ENCODE measurements at regions not wholly inside any gene's neighbourhood (a gene's known extent, or its start where the extent isn't known, plus 50 kb on each side); places are given as distances from the start of the nearest gene placed in this dataset.

DNA sequence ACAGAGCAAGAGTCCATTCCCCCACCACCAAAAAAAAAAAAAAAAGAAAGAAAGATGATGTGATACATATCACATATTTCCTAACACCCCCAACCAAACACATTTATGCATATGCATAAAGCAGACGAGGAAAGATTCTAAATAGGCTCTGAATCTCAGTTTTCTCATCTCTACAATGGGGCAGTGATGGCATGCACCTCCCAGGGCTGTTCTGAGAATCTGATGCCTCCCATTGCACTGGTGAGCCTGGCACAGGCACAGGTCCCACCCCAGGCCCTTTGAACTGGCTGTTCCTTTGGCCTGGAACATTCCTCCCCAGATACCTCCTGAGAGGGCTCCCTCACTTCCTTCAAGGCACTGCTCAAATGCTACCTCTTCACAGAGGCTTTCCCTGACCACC, 116.5 kb downstream of the C9orf50 start:
- DNase-seq, result no peak

DNA sequence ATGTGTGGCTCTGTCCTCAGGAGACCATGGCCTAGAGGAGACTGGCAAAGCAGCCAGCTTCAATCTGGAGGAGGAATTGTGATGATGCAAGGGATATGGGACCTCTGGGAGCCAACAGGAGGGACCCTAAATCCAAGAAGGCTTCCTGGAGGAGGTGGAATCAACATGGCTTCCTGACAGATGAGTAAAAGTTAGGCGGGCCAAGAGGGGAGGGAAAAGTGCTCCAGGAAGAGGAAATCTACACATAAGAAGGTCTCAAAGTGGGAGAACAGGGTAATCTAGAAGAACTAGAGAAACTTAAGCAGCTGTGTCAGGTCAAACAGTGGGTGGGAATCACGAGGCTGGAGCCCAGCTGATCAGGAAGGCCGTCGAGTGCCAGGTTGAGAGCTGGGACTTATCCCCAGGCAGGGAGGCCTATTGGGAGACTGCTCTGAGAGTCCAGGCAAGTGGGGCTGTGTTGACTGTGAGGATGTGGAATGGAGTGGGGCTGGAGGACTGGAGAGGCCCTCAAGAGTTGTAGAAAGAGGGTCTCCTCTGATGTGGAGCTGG, 119.1 kb downstream of the C9orf50 start:
- DNase-seq, result no peak

GRCh38 chr9:129500863-129501770, 119.8 kb downstream of the C9orf50 start:
- DNase-seq, result no peak

DNA sequence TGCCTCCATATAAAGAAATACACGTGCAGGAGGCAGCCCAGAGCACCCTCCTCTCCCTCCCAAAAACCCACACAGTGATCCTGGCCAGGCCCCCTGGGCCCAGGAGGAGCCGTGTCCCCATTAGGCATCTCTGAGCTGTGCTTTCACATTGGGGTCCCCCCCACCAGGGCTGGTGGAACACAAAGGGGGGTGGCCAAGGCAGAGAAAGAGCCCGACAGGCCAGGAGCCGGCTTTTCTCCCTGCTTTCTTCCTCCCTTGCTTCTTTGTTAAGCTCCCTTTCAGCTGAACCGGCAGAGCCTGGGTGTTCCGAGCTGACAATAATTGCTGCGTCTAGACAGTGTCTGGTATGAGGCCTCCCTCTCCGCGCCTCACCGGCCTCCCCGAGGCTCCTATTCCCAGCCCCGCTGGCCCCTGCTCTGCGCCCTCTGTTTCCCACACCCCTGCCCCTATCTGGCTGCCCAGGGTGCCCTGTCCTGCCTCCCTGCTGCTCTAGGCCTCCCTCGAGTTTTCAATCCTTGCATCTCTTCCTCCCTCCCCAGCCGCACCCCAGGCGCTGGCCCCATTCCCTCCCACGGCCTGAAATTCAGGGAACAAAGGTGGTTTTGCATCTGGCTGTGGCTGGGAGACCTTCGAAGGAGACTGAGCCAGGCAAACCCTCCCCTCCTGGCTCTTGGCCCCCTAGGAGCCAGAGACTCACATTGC, 120.6 kb downstream of the C9orf50 start:
- no peak for DNase-seq

DNA sequence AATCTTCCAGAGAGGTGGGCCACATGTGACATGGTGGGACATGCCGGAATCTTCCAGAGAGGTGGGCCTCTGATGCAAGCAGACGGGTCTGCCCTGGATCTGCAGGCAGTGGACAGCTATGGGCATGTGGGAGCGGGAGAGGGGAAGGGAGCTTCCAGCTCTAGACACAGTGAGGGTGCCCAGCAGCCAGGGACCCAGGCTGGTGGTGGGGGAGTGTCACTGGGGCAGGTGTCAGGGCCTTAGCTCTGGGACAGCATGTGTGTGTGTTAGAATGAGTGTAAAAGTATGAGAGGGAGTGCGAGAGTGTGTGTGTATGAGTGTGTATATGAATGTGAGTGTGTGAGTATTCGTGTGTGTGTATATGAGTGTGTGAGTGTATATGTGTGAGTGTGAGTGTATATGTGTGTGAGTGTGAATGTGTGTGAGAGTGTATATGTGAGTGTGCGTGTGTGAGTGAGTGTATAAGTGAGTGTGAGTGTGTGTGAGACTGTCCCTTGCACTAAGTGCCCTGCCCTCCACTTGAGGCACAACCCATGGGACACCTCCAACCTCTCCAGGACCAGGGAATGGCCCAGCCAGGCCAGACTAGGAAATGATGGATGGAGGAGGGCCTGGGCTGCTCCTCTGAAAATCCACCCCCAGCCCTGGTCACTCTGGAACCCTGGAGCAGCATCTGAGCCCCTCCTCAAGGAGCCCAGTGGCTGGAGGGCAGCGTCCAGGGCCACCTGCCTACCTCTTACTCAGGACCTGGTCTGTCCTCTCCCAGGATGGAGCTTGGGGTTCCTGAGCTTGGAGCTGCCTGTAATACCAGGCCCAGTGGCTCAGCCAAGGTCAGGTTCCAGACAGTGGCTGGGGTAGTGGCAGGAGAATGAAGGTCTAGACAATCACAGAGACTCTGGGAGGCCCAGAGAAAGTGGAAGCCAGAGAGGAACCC, 122.2 kb downstream of the C9orf50 start:
- DNase-seq, result no peak

- DNase-seq, result no peak
These were observed 123.0 kb downstream of the C9orf50 start for GRCh38 chr9:129497813-129498450.

GRCh38 chr9:129497005-129497812, 123.7 kb downstream of the C9orf50 start:
- no peak for DNase-seq

- peak; percentile 74 to 79 for DNase-seq
These were observed 124.4 kb downstream of the C9orf50 start for GRCh38 chr9:129496473-129497004.

- DNase-seq, result peak; percentile 87 to 90
These were observed 125.1 kb downstream of the C9orf50 start for GRCh38 chr9:129495620-129496472.

GRCh38 chr9:129494113-129494789, 126.7 kb downstream of the C9orf50 start:
- DNase-seq, result no peak

DNA sequence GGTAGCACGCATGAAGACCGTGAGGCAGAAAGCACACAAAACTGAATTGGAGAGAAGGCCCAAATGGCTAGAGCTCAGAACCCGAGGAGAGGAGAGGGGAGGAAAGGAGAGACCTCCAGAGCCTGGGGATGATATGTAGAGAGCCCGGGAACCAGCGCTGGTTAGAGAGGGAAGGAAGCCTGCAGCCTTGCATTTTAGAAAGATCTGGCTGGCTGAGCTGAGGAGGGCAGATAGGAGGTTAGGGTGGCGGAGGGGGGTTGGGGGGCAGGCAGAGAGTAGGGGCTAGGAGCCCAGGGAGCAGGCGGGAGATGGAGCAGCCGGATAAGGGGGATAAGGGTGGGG, 127.2 kb downstream of the C9orf50 start:
- no peak for DNase-seq

DNA sequence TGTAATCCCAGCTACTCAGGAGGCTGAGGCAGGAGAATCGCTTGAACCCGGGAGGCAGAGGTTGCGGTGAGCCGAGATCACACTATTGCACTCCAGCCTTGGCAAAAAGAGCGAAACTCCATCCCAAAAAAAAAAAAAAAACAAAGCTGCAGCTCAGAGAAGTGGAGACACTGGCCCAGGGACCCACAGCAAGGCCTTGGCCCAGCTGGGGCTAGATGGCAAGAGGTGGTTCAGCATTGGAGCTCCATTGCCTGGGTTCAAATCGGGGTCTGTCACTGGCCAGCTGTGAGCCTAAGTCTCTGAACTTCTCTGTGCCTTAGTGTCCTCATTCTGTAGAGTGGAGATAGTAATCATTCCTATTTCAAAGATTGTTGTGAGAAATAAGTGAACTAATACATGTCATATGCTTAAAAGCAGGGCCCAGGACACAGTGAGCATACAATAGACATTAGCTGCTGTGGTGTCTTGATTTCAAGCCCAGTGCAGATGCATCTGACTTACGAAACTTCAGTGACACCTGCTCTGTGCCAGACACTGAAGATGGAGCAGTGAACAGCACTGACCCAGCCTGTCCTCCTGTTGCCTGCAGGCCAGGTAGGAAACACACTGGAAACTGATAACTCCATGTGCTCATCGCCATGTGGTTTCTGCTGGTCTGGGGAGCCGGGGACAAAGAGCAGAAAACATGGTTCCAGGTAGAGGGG, 127.7 kb downstream of the C9orf50 start:
- no peak for DNase-seq

GRCh38 chr9:129491487-129491855, 129.4 kb downstream of the C9orf50 start:
- DNase-seq, result peak in 1 of 2 donors; percentile 25

DNA sequence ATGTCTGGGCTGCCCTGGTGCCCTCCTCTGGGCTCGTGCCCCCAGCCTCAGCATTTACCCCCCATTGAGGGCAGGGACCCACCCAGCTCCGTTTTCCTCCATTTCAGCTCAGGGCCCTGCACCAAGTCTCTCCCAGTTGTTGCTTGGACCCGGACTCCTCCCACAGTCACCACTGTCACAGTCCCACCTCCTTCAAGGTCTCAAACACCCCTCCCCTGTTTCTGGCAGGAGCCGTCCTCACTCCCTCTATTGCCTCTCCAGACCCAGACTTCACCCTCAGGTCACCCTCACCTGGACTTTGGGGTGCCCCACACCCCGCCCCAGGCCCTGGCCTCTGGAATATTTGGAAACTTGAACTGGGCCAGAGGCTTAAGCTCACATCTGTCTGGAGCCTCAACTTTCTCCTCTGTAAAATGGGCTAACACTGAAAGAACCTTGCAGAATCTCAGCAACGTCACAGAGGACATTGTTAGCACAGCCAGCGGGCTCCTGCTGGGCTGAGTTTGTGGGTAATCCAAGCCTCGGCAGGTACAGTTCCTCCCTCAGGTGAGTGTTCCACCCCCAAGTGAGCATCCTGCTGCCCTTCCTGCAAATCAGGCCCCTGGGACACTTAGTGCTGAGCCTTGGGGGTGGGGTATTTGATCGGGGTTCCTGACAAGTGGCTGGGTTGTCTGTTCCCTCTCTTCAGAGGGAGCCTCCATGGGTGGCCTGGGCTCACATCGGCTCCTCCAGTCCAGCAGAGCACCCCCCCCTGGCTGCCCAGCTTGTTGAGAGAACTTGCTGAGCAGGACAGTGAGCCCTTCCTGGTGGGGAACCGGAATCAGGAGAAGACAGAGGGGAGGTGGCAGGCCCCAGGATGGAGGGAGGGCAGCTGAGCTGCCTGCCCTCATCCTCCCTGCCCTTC, 130.1 kb downstream of the C9orf50 start:
- no peak for DNase-seq

DNA sequence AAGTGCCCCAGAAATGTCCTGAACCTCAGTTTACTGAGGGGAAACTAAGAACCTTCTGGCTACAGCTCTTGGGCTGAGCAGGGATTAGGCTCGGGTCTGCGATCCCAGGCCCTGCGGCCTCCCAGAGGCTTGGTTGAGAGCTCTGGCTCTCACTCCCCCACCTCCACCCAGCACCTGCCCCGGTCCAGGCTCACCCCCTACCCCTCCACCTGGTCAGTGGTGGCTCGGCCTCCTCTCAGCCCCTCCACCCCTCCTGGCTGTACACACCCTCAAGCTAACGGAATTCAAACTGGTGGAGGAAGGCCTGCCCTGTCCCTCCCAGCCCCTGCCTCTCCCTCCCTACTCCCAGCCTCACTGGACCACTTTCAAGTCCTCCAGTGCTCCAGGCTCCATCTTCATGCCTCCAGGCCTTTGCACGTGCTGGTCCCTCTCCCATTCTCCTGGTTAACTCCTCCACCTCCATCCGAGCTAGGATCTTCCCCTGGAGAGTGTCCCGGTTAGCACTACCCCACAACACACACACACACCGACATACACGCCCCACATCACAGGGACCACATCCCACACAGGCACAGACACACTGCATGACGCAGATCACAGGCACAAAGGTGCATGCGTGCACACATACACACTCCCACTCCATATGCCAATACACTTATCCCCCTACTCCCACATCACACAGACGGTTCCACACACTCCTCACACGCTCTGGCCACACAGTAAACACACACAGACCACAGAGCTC, 130.9 kb downstream of the C9orf50 start:
- DNase-seq, result peak; percentile 65 to 72

DNA sequence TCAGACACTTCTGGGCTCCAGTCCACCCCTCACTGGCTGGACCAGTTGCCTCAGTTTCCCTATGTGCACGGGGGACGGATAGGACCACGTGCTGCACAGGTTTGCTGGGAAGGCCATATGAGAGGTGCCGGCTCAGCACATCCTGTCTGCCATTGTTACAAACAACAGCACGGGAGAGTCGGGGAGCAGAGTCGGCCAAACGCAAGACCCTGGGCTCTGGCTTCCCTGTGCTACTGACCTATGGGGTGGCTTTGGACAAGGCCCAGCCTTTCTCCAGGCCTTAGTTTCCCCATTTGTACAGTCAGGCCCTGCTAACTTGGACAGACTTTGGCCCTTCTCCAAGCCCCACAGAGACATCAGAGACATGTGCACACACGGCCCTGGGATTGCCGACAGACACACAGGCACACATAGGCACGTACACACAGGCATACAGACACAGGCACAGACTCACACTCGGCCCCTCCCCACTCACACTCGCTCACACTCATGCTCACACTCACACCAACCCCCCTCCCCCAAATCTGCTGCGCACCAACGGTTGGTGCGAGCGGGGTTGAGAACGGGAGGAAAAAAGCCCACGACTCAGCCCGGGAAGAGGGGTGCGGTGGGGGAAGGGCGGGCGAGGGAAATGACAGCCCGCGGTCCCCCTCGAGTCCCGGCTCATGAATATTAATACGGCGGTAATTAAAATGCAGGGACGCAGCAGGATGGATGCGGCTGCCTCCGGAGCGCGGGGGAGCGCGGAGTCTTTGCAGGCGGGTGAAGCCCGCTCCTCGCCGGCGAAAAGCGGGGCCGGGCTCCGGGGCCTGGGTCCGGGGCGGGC, 133.0 kb downstream of the C9orf50 start:
- peak; percentile 56 to 67 for DNase-seq
